ENCODE measurements at regions not wholly inside any gene's neighbourhood (a gene's known extent, or its start where the extent isn't known, plus 50 kb on each side); places are given as distances from the start of the nearest gene placed in this dataset.

GRCh38 chr2:16247326-16248122 is 307.2 kb downstream of the MYCN start:
- TF ChIP-seq POLR2AphosphoS5 (IDR thresholded peaks at IDR 0.05; ENCODE audit: insufficient read depth in 1 of 2, low read depth in 1 of 2) (no peak), CTCF (IDR thresholded peaks at IDR 0.05) (no peak)
